ENCODE measurements at regions not wholly inside any gene's neighbourhood (a gene's known extent, or its start where the extent isn't known, plus 50 kb on each side); places are given as distances from the start of the nearest gene placed in this dataset.

DNA sequence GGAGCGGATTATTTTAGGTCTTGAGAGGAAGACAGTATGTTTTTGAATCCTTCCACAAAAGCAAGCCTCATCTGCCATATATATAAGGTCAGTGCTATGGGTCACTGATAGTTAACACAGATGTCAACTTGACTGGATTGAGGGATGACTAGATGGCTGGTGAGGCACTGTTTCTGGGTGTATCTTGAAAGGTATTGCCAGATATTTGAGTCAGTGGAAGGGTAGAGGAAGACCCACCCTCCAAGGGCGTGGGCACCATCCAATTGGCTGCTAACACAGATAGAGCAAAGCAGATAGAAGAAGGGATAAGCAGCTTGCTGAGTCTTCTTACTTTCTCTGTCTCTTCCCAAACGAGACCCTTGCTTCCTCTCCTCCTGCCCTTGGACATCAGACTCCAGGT, 185.0 kb upstream of the BTG1 start:
- Histone ChIP-seq H3K4me3 (ENCODE audit: low read depth in 1 of 2, low read length in 2 of 2) (no peak overlapping the region), H3K27me3 (ENCODE audit: control insufficient read depth in 1 of 2, insufficient read depth in 2 of 2, low read length in 2 of 2) (no peaks in the 10 kb centered on the region), H3K9me3 (ENCODE audit: control insufficient read depth in 2 of 2, insufficient read depth in 1 of 2, low read depth in 1 of 2, low read length in 1 of 2) (no peaks in the 10 kb centered on the region), H3K36me3 (ENCODE audit: control insufficient read depth in 2 of 2, insufficient read depth in 2 of 2, low read length in 1 of 2) (no peaks in the 10 kb centered on the region), H3K4me1 (ENCODE audit: control insufficient read depth in 2 of 2, insufficient read depth in 2 of 2, low read length in 1 of 2) (no peaks in the 10 kb centered on the region), H3K27ac (ENCODE audit: low read depth in 2 of 2, low read length in 1 of 2) (no peak overlapping the region)
- 89 to 93% methylated on average over 3 of the region's 3 CpGs for WGBS, 2 donors

DNA sequence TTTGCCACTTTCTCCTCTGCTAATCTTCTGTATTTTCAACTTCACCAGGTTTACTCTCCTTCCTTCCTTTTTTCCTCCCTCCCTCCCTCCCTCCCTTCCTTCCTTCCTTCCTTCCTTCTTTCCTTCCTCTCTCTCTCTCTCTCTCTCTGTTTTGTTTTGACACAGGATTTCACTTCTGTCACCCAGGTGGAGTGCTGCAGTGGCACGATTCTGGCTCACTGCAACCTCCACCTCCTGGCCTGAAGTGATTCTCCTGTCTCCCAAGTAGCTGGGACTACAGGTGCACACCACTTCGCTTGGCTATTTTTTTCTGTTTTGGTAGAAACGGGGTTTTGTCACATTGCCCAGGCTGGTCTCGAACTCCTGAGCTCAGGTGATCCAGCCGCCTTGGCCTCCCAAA, 181.2 kb upstream of the BTG1 start:
- 89 to 90% methylated on average over 5 of the region's 5 CpGs for WGBS, 2 donors
- Histone ChIP-seq H3K27ac (ENCODE audit: low read depth in 2 of 2, low read length in 1 of 2) (no peak overlapping the region), H3K9me3 (ENCODE audit: control insufficient read depth in 2 of 2, insufficient read depth in 1 of 2, low read depth in 1 of 2, low read length in 1 of 2) (no peaks in the 10 kb centered on the region)

DNA sequence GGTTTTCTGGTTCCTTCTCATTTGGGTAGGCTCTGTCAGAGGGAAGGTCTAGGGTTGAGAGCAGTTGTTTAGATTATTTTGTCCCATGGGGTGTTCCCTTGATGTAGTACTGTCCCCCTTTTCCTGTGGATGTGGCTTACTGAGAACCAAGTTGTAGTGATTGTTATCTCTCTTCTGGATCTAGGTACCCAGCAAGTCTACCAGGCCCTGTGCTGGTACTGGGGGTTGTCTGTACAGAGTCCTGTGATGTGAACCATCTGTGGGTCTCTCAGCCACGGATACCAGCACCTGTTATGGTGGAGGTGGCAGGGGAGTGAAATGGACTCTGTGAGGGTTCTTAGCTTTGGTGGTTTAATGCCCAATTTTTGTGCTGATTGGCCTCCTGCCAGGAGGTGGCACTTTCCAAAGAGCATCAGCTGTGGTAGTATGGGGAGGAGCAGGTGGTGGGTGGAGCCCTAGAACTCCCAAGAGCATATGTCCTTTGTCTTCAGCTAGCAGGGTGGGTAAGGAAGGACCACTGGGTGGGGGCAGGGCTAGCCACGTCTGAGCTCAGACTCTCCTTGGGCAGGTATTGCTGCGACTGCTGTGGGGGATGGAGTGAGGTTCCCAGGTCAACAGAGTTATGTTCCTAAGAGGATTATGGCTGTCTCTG, 179.3 kb upstream of the BTG1 start:
- Histone ChIP-seq H3K27me3 (ENCODE audit: control insufficient read depth in 1 of 2, insufficient read depth in 2 of 2, low read length in 2 of 2) (no peaks in the 10 kb centered on the region), H3K27ac (ENCODE audit: low read depth in 2 of 2, low read length in 1 of 2) (no peak overlapping the region), H3K9me3 (ENCODE audit: control insufficient read depth in 2 of 2, insufficient read depth in 1 of 2, low read depth in 1 of 2, low read length in 1 of 2) (no peaks in the 10 kb centered on the region), H3K4me3 (ENCODE audit: low read depth in 1 of 2, low read length in 2 of 2) (no peak overlapping the region), H3K4me1 (ENCODE audit: control insufficient read depth in 2 of 2, insufficient read depth in 2 of 2, low read length in 1 of 2) (no peaks in the 10 kb centered on the region), H3K36me3 (ENCODE audit: control insufficient read depth in 2 of 2, insufficient read depth in 2 of 2, low read length in 1 of 2) (no peaks in the 10 kb centered on the region)
- 85 to 91% methylated on average over 3 of the region's 3 CpGs for WGBS, 2 donors

More for the DNA sequence above, 181.2 kb upstream of the BTG1 start:
- no peak overlapping the region for H3K4me3 ChIP-seq (ENCODE audit: low read depth in 1 of 2, low read length in 2 of 2)
- no peaks in the 10 kb centered on the region for H3K36me3 ChIP-seq (ENCODE audit: control insufficient read depth in 2 of 2, insufficient read depth in 2 of 2, low read length in 1 of 2)
- no peaks in the 10 kb centered on the region for H3K4me1 ChIP-seq (ENCODE audit: control insufficient read depth in 2 of 2, insufficient read depth in 2 of 2, low read length in 1 of 2)
- H3K27me3 ChIP-seq (ENCODE audit: control insufficient read depth in 1 of 2, insufficient read depth in 2 of 2, low read length in 2 of 2): no peaks in the 10 kb centered on the region

- H3K27ac ChIP-seq (ENCODE audit: low read depth in 2 of 2, low read length in 1 of 2): no peak overlapping the region
- WGBS, 2 donors: 88 to 89% methylated on average over 2 of the region's 2 CpGs
- no peaks in the 10 kb centered on the region for H3K4me1 ChIP-seq (ENCODE audit: control insufficient read depth in 2 of 2, insufficient read depth in 2 of 2, low read length in 1 of 2)
- H3K9me3 ChIP-seq (ENCODE audit: control insufficient read depth in 2 of 2, insufficient read depth in 1 of 2, low read depth in 1 of 2, low read length in 1 of 2): no peaks in the 10 kb centered on the region
- H3K36me3 ChIP-seq (ENCODE audit: control insufficient read depth in 2 of 2, insufficient read depth in 2 of 2, low read length in 1 of 2): no peaks in the 10 kb centered on the region
- no peaks in the 10 kb centered on the region for H3K27me3 ChIP-seq (ENCODE audit: control insufficient read depth in 1 of 2, insufficient read depth in 2 of 2, low read length in 2 of 2)
- H3K4me3 ChIP-seq (ENCODE audit: low read depth in 1 of 2, low read length in 2 of 2): no peak overlapping the region
These were observed 166.9 kb upstream of the BTG1 start for GRCh38 chr12:92312463-92312964.

DNA sequence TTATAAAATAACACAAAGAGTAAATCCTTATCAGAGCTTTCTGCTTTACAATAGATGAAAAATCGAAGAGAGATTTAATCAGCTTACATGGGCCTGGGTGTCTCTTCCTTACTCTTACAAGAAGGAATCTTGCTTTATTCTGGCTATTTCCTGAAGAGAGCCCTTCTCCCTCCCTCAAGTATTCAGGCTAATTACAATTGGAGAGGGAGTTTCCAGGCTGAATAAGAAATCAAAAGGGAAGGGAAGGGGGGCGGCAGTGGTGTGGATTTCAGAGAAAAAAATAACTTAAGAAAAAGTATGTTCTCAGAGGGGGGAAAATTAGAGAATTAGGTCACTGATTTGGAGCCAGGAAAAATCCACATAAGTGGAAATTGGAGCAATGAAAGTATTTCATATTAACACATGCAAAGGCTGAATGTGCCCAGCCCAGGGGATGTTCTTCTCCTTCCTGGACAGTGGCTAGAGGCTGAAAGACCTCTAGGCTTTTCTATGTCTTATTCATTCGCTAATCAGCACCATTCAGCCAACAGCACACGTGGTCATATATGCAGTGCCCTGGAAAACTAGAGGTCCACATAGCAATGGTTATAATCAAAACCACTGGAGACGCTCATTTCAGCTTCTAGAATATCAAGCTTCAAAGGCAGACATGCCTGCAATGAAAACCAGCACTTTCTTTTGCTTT, 158.9 kb upstream of the BTG1 start:
- WGBS, 2 donors: 67 to 68% methylated on average over 5 of the region's 5 CpGs
- H3K4me1 ChIP-seq (ENCODE audit: control insufficient read depth in 2 of 2, insufficient read depth in 2 of 2, low read length in 1 of 2): no peaks in the 10 kb centered on the region
- H3K9me3 ChIP-seq (ENCODE audit: control insufficient read depth in 2 of 2, insufficient read depth in 1 of 2, low read depth in 1 of 2, low read length in 1 of 2): no peaks in the 10 kb centered on the region
- no peak overlapping the region for H3K27ac ChIP-seq (ENCODE audit: low read depth in 2 of 2, low read length in 1 of 2)
- H3K36me3 ChIP-seq (ENCODE audit: control insufficient read depth in 2 of 2, insufficient read depth in 2 of 2, low read length in 1 of 2): no peaks in the 10 kb centered on the region
- H3K27me3 ChIP-seq (ENCODE audit: control insufficient read depth in 1 of 2, insufficient read depth in 2 of 2, low read length in 2 of 2): no peaks in the 10 kb centered on the region
- H3K4me3 ChIP-seq (ENCODE audit: low read depth in 1 of 2, low read length in 2 of 2): no peak overlapping the region

- H3K27me3 ChIP-seq (ENCODE audit: control insufficient read depth in 1 of 2, insufficient read depth in 2 of 2, low read length in 2 of 2): no peaks in the 10 kb centered on the region
- no peak overlapping the region for H3K27ac ChIP-seq (ENCODE audit: low read depth in 2 of 2, low read length in 1 of 2)
- H3K36me3 ChIP-seq (ENCODE audit: control insufficient read depth in 2 of 2, insufficient read depth in 2 of 2, low read length in 1 of 2): no peaks in the 10 kb centered on the region
- WGBS, 2 donors: 96 to 97% methylated on average over 4 of the region's 4 CpGs
- H3K9me3 ChIP-seq (ENCODE audit: control insufficient read depth in 2 of 2, insufficient read depth in 1 of 2, low read depth in 1 of 2, low read length in 1 of 2): no peaks in the 10 kb centered on the region
- H3K4me3 ChIP-seq (ENCODE audit: low read depth in 1 of 2, low read length in 2 of 2): no peak overlapping the region
- no peaks in the 10 kb centered on the region for H3K4me1 ChIP-seq (ENCODE audit: control insufficient read depth in 2 of 2, insufficient read depth in 2 of 2, low read length in 1 of 2)
These were observed 156.6 kb upstream of the BTG1 start for GRCh38 chr12:92302041-92302829.

DNA sequence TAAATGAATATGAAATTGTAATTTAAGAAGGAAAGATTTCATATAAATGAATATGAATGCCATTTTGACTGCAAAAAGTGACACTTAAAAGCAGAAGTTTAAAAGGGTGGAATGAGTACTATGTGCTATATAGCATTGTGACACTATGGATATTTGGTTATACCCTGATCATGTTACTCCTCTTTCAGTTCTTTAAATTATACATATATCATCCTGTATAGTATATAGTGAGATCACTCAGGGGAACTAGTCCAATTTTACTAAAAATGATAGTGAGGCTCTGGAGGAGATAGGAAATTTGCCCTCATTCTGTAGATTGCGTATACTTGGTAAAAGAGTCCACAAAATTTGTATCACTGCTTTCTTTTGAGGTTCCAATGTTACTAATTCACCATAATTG, 155.7 kb upstream of the BTG1 start:
- Histone ChIP-seq H3K27ac (ENCODE audit: low read depth in 2 of 2, low read length in 1 of 2) (no peak overlapping the region), H3K4me3 (ENCODE audit: low read depth in 1 of 2, low read length in 2 of 2) (no peak overlapping the region), H3K36me3 (ENCODE audit: control insufficient read depth in 2 of 2, insufficient read depth in 2 of 2, low read length in 1 of 2) (no peaks in the 10 kb centered on the region), H3K27me3 (ENCODE audit: control insufficient read depth in 1 of 2, insufficient read depth in 2 of 2, low read length in 2 of 2) (no peaks in the 10 kb centered on the region), H3K4me1 (ENCODE audit: control insufficient read depth in 2 of 2, insufficient read depth in 2 of 2, low read length in 1 of 2) (no peaks in the 10 kb centered on the region), H3K9me3 (ENCODE audit: control insufficient read depth in 2 of 2, insufficient read depth in 1 of 2, low read depth in 1 of 2, low read length in 1 of 2) (no peaks in the 10 kb centered on the region)
- WGBS, 2 donors: 97 to 100% methylated on average over 1 of the region's 1 CpG

DNA sequence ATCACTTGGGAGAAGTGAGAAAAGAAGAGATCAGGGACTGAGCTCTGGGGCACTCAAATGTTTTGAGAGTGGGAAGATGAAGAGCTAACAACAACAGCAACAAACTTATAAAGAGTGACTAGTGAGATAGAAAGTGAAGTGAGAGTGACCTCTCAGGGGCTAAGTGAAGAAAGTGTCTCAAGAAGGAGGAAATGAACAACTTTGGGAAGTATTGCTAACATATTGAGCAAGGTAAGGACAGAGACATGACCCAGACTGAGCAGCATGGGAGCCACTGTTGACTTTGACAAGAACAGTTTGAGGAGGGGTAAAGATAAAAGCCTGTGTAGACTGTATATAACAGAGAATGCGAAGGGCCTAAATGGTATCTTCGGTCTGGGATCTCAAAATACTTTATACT, 155.1 kb upstream of the BTG1 start:
- no peaks in the 10 kb centered on the region for H3K36me3 ChIP-seq (ENCODE audit: control insufficient read depth in 2 of 2, insufficient read depth in 2 of 2, low read length in 1 of 2)
- no peaks in the 10 kb centered on the region for H3K9me3 ChIP-seq (ENCODE audit: control insufficient read depth in 2 of 2, insufficient read depth in 1 of 2, low read depth in 1 of 2, low read length in 1 of 2)
- no peaks in the 10 kb centered on the region for H3K27me3 ChIP-seq (ENCODE audit: control insufficient read depth in 1 of 2, insufficient read depth in 2 of 2, low read length in 2 of 2)
- no peak overlapping the region for H3K4me3 ChIP-seq (ENCODE audit: low read depth in 1 of 2, low read length in 2 of 2)
- WGBS, 2 donors: 95 to 96% methylated on average over 2 of the region's 2 CpGs
- H3K4me1 ChIP-seq (ENCODE audit: control insufficient read depth in 2 of 2, insufficient read depth in 2 of 2, low read length in 1 of 2): no peaks in the 10 kb centered on the region
- no peak overlapping the region for H3K27ac ChIP-seq (ENCODE audit: low read depth in 2 of 2, low read length in 1 of 2)

DNA sequence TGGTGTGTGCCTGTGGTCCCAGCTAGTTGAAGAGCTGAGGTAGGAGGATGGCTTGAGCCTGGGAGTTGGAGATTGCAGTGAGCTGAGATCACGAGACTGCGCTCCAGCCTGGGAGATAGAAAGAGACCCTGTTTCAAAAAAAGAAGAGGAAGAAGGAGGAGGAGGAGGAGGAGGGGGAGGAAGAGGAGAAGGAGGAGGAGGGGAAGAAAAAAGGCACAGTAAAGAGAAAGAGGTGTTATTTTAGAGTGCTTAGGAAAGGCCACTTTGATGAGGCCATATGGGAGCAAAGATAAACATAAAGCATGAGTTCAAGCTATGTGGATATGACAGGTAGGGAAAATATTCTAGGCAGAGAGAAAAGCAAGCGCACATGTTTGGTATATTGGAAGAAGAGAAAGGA, 154.1 kb upstream of the BTG1 start:
- H3K27me3 ChIP-seq (ENCODE audit: control insufficient read depth in 1 of 2, insufficient read depth in 2 of 2, low read length in 2 of 2): no peaks in the 10 kb centered on the region
- 97 to 98% methylated on average over 3 of the region's 3 CpGs for WGBS, 2 donors
- H3K36me3 ChIP-seq (ENCODE audit: control insufficient read depth in 2 of 2, insufficient read depth in 2 of 2, low read length in 1 of 2): no peaks in the 10 kb centered on the region
- H3K4me3 ChIP-seq (ENCODE audit: low read depth in 1 of 2, low read length in 2 of 2): no peak overlapping the region
- H3K27ac ChIP-seq (ENCODE audit: low read depth in 2 of 2, low read length in 1 of 2): no peak overlapping the region
- H3K9me3 ChIP-seq (ENCODE audit: control insufficient read depth in 2 of 2, insufficient read depth in 1 of 2, low read depth in 1 of 2, low read length in 1 of 2): no peaks in the 10 kb centered on the region
- H3K4me1 ChIP-seq (ENCODE audit: control insufficient read depth in 2 of 2, insufficient read depth in 2 of 2, low read length in 1 of 2): no peaks in the 10 kb centered on the region
